Vagina (tissue), 2 donors: ENCODE measurements at regions not wholly inside any gene's neighbourhood (a gene's known extent, or its start where the extent isn't known, plus 50 kb on each side); places are given as distances from the start of the nearest gene placed in this dataset.

Experiments used
- CTCF ChIP-seq, 3 experiments: fragments of 450-650 bp in 2 of 3; fragments of 200-600 bp in 1 of 3; sonication (generic) in 1 of 3; IDR thresholded peaks; one replicate each; pipeline ENCODE4 v1.5.1; 2017 to 2019; ENCODE audit warnings: antibody characterized with exemption in 3 of 3, mild to moderate bottlenecking in 2 of 3, moderate library complexity in 2 of 3
- POLR2A ChIP-seq, 2 donors: fragments of 450-650 bp; IDR thresholded peaks; one replicate each; pipeline ENCODE4 v1.6.1; 2017; ENCODE audit warnings: antibody characterized with exemption in 2 of 2, mild to moderate bottlenecking in 2 of 2, moderate library complexity in 2 of 2

- TF ChIP-seq CTCF (IDR thresholded peaks at IDR 0.05) (no peak), POLR2A (IDR thresholded peaks at IDR 0.05) (no peak)
Observed at GRCh38 chr4:97507587-97508245, 635.6 kb downstream of the STPG2 start.
